ENCODE measurements at regions not wholly inside any gene's neighbourhood (a gene's known extent, or its start where the extent isn't known, plus 50 kb on each side); places are given as distances from the start of the nearest gene placed in this dataset.

DNA sequence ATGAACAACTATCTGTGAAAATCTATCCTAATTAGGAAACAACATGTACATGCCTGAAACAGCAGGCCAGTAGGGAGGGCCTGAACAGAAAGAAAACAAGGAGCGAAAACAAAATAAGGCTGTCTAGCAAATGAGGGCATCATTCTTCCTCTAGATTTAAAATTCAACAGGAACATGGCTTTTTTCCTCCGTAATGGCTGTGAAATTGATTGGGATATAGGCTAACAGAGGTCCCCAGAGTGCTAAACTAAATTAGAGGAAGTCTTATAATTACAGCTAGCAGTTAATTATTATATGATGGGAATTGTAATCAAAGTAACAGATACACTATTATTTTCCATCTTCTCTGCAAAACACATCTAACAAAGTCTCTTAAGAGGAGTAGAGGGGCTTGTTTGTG, 51.7 kb upstream of the TIAM1 start:
- TF ChIP-seq, protein P1, sequence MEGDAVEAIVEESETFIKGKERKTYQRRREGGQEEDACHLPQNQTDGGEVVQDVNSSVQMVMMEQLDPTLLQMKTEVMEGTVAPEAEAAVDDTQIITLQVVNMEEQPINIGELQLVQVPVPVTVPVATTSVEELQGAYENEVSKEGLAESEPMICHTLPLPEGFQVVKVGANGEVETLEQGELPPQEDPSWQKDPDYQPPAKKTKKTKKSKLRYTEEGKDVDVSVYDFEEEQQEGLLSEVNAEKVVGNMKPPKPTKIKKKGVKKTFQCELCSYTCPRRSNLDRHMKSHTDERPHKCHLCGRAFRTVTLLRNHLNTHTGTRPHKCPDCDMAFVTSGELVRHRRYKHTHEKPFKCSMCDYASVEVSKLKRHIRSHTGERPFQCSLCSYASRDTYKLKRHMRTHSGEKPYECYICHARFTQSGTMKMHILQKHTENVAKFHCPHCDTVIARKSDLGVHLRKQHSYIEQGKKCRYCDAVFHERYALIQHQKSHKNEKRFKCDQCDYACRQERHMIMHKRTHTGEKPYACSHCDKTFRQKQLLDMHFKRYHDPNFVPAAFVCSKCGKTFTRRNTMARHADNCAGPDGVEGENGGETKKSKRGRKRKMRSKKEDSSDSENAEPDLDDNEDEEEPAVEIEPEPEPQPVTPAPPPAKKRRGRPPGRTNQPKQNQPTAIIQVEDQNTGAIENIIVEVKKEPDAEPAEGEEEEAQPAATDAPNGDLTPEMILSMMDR (IDR thresholded peaks at IDR 0.05; ENCODE audit: insufficient read depth, low read depth, low read length): no peak
- no peak for TF ChIP-seq EZH2 (IDR thresholded peaks at IDR 0.05; ENCODE audit: insufficient read depth, low read length)

All from astrocyte (in vitro differentiated cells and primary cell).